ENCODE measurements at regions not wholly inside any gene's neighbourhood (a gene's known extent, or its start where the extent isn't known, plus 50 kb on each side); places are given as distances from the start of the nearest gene placed in this dataset.
A peak's percentile ranks its signal among the peaks of the same experiment; 100 is the strongest.

DNA sequence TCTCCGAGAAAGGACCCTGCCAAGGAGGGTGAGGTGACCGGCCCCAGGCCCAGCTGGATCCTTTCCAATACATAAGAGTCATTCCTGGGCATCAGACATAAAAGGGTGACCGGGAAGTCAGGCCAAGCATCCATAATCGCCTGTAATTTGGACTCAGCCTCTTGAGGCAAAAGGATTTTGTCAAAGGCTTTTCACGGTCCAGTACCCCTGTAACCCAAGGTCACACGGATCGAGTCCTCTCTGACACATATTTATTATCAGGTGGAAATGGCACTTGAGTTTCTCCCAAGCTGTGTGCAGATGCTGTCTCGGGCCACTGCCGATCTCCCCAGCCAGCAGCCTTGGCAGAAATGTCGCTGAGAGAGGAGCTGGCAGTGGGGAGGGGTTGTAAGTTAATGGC, 556.5 kb downstream of the MN1 start:
- TF ChIP-seq, protein P1, sequence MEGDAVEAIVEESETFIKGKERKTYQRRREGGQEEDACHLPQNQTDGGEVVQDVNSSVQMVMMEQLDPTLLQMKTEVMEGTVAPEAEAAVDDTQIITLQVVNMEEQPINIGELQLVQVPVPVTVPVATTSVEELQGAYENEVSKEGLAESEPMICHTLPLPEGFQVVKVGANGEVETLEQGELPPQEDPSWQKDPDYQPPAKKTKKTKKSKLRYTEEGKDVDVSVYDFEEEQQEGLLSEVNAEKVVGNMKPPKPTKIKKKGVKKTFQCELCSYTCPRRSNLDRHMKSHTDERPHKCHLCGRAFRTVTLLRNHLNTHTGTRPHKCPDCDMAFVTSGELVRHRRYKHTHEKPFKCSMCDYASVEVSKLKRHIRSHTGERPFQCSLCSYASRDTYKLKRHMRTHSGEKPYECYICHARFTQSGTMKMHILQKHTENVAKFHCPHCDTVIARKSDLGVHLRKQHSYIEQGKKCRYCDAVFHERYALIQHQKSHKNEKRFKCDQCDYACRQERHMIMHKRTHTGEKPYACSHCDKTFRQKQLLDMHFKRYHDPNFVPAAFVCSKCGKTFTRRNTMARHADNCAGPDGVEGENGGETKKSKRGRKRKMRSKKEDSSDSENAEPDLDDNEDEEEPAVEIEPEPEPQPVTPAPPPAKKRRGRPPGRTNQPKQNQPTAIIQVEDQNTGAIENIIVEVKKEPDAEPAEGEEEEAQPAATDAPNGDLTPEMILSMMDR (IDR thresholded peaks at IDR 0.05) = no peak
- no peak for TF ChIP-seq POLR2A (IDR thresholded peaks at IDR 0.05)
- Histone ChIP-seq H3K4me3 (no peak overlapping the region), H3K9me3 (replicated peaks in 1 of 3) (no peaks in the 10 kb centered on the region), H3K27ac (no peak overlapping the region), H3K27me3 (no peaks in the 10 kb centered on the region), H3K4me1 (replicated peaks in 1 of 2) (no peaks in the 10 kb centered on the region), H3K36me3 (replicated peaks in 1 of 2) (no peaks in the 10 kb centered on the region)
- 45 to 56% (median 55%) methylated on average over 10 of the region's 10 CpGs for WGBS, 4 donors
- no peak for DNase-seq
- intact Hi-C loops (cut with DNase I) = no loop called here

DNA sequence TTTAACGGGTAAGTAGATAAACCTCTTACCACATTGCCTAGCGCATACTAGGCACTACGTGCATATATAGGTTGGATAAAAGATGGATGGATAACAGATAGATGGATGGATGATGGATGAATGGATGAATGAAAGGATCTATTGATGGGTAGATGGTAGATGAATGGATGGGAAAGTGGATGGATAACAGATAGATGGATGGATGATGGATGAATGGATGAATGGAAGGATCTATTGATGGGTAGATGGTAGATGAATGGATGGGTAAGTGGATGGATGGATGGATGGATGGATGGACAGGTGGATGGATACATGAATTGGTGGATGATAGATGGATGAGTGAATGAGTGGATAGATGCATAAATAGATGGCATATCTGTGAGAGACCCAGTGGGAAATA, 555.0 kb downstream of the MN1 start:
- no peaks in the 10 kb centered on the region for H3K36me3 ChIP-seq (replicated peaks in 1 of 2)
- H3K4me1 ChIP-seq (replicated peaks in 1 of 2) = no peaks in the 10 kb centered on the region
- intact Hi-C loops (cut with DNase I) = no loop called here
- H3K27ac ChIP-seq = no peak overlapping the region
- TF ChIP-seq, protein P1 (IDR thresholded peaks at IDR 0.05) = no peak
- TF ChIP-seq POLR2A (IDR thresholded peaks at IDR 0.05) = no peak
- no peak for DNase-seq
- no peaks in the 10 kb centered on the region for H3K9me3 ChIP-seq (replicated peaks in 1 of 3)
- H3K4me3 ChIP-seq = no peak overlapping the region
- 92 to 95% (median 95%) methylated on average over 3 of the region's 3 CpGs for WGBS, 4 donors
- H3K27me3 ChIP-seq = no peaks in the 10 kb centered on the region

DNA sequence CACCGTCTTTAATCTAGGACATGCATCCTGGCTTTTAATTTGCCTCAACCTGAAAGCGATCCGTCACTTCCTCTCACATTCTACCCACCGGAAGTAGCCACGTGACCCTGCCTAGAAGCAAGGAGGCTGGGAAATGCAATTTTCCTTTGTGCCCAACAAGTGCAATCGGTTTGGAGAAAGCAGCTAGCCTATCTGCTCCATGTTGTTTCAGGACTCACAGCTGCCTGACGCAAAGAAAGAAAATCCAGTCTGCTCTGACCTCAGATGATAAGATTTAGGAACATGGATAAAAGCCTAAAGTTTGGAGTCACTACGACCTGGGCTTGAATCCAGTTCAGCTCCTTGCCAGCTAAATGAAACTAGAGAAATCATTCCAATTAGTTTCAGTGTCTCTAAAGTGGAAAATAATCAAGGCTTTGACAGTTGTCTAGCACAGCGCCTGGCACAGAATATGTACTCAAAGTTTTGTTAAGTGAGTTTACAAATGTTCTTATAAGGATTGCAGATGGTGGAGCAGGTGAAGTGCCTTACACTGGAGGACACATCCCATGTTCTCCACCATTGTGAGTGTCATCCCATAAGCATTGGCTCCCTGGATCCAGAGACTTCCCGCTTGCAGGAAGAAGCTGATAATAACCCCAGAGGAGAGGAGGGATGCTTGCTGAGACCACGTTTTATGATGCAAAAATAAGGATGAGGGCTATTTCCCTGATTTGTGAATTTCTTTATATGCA, 553.7 kb downstream of the MN1 start:
- Histone ChIP-seq H3K27me3 (no peaks in the 10 kb centered on the region), H3K4me1 (replicated peaks in 1 of 2) (no peaks in the 10 kb centered on the region), H3K9me3 (replicated peaks in 1 of 3) (no peaks in the 10 kb centered on the region), H3K36me3 (replicated peaks in 1 of 2) (no peaks in the 10 kb centered on the region), H3K27ac (peak overlapping the region in 2 of 5 donors; percentile 59 to 71), H3K4me3 (no peak overlapping the region)
- no peak for TF ChIP-seq POLR2A (IDR thresholded peaks at IDR 0.05)
- TF ChIP-seq, protein P1 (IDR thresholded peaks at IDR 0.05) = no peak
- intact Hi-C loops (cut with DNase I) = no loop called here
- WGBS, 4 donors = 35 to 42% (median 38%) methylated on average over 11 of the region's 11 CpGs
- DNase-seq = peak in 6 of 7 donors; percentile 29 to 56 (median 38)

DNA sequence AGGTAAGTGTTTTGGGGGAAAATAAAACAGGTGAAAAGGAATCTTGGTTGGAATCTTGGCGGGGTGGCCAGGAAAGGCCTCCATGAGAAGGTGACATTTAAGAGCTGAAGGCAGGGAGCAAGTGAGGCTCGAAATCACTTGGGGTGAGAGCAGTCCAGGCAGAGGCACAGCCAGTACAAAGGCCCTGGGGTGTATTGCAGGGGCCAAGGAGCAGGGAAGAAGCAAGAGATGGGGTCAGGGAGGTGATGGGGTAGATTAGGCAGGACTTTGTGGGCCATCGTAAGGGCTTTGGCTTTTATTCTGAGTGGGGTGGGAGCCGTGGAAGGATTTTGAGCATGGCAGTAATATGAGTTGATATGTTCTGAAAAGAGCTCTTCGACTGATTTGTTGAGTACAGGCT, 551.1 kb downstream of the MN1 start:
- DNase-seq = no peak
- no peak overlapping the region for H3K4me3 ChIP-seq
- H3K27ac ChIP-seq = no peak overlapping the region
- 73 to 93% (median 87%) methylated on average over 5 of the region's 5 CpGs for WGBS, 4 donors
- no peak for TF ChIP-seq POLR2A (IDR thresholded peaks at IDR 0.05)
- TF ChIP-seq, protein P1 (IDR thresholded peaks at IDR 0.05) = no peak
- H3K4me1 ChIP-seq (replicated peaks in 1 of 2) = no peaks in the 10 kb centered on the region
- H3K27me3 ChIP-seq = no peaks in the 10 kb centered on the region
- H3K9me3 ChIP-seq (replicated peaks in 1 of 3) = no peaks in the 10 kb centered on the region
- no peaks in the 10 kb centered on the region for H3K36me3 ChIP-seq (replicated peaks in 1 of 2)
- intact Hi-C loops (cut with DNase I) = no loop called here

Data from adrenal gland (tissue), 9 donors.